ENCODE measurements at regions not wholly inside any gene's neighbourhood (a gene's known extent, or its start where the extent isn't known, plus 50 kb on each side); places are given as distances from the start of the nearest gene placed in this dataset.

DNA sequence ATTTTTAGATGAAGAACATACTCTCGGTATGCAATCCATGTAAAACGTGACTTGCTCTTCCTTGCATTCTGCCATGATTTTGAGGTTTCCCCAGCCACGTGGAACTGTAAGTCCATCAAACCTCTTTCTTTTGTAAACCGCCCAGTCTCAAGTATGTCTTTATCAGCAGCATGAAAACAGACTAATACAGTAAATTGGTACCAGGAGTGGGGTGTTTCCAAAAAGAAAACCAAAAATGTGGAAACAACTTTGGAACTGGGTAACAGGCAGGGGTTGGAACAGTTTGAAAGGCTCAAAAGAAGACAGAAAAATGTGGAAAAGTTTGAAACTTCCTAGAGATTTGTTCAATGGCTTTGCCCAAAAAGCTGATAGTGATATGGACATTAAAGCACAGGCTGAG lies 1957.9 kb downstream of the SUCLG1 start:
- TF ChIP-seq, protein P1, sequence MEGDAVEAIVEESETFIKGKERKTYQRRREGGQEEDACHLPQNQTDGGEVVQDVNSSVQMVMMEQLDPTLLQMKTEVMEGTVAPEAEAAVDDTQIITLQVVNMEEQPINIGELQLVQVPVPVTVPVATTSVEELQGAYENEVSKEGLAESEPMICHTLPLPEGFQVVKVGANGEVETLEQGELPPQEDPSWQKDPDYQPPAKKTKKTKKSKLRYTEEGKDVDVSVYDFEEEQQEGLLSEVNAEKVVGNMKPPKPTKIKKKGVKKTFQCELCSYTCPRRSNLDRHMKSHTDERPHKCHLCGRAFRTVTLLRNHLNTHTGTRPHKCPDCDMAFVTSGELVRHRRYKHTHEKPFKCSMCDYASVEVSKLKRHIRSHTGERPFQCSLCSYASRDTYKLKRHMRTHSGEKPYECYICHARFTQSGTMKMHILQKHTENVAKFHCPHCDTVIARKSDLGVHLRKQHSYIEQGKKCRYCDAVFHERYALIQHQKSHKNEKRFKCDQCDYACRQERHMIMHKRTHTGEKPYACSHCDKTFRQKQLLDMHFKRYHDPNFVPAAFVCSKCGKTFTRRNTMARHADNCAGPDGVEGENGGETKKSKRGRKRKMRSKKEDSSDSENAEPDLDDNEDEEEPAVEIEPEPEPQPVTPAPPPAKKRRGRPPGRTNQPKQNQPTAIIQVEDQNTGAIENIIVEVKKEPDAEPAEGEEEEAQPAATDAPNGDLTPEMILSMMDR (IDR thresholded peaks at IDR 0.05; ENCODE audit: low read depth, low read length, poor library complexity, severe bottlenecking), result no peak
- no peak for TF ChIP-seq EZH2phosphoT487 (IDR thresholded peaks at IDR 0.05; ENCODE audit: borderline replicate concordance, low read length)

Measured in DOHH2 (cell line).